HG03097 (cell line): ENCODE measurements at regions not wholly inside any gene's neighbourhood (a gene's known extent, or its start where the extent isn't known, plus 50 kb on each side); places are given as distances from the start of the nearest gene placed in this dataset.

Experiments used
- ATAC-seq: cut with Tn5 transposase; IDR thresholded peaks from one replicate; pipeline ENCODE4 v1.9.1; 2021; ENCODE audit not compliant: unreplicated experiment, low FRiP score

GRCh38 chr10:3692387-3692999, 92.5 kb downstream of the KLF6 start:
- ATAC-seq: no peak

GRCh38 chr10:3691482-3691881, 93.5 kb downstream of the KLF6 start:
- no peak for ATAC-seq

GRCh38 chr10:3689871-3690510, 95.0 kb downstream of the KLF6 start:
- no peak for ATAC-seq

GRCh38 chr10:3687510-3688081, 97.4 kb downstream of the KLF6 start:
- no peak for ATAC-seq

GRCh38 chr10:3685384-3685783, 99.6 kb downstream of the KLF6 start:
- ATAC-seq: no peak

- ATAC-seq: no peak
Observed at GRCh38 chr10:3684891-3685290, 100.1 kb downstream of the KLF6 start.

GRCh38 chr10:3683560-3683959, 101.4 kb downstream of the KLF6 start:
- ATAC-seq: no peak

GRCh38 chr10:3682745-3683144, 102.3 kb downstream of the KLF6 start:
- no peak for ATAC-seq

- no peak for ATAC-seq
Observed at GRCh38 chr10:3681642-3682554, 103.1 kb downstream of the KLF6 start.

GRCh38 chr10:3679950-3680629, 104.9 kb downstream of the KLF6 start:
- ATAC-seq: no peak

- ATAC-seq: no peak
Observed at GRCh38 chr10:3678629-3679227, 106.3 kb downstream of the KLF6 start.

GRCh38 chr10:3676564-3676963, 108.4 kb downstream of the KLF6 start:
- no peak for ATAC-seq

GRCh38 chr10:3672220-3672619, 112.8 kb downstream of the KLF6 start:
- ATAC-seq: no peak

- no peak for ATAC-seq
Observed at GRCh38 chr10:3671386-3671955, 113.5 kb downstream of the KLF6 start.

GRCh38 chr10:3668966-3669330, 116.1 kb downstream of the KLF6 start:
- ATAC-seq: no peak

GRCh38 chr10:3668276-3668965, 116.6 kb downstream of the KLF6 start:
- ATAC-seq: no peak

GRCh38 chr10:3666525-3667302, 118.3 kb downstream of the KLF6 start:
- ATAC-seq: no peak

- ATAC-seq: no peak
Observed at GRCh38 chr10:3665316-3665908, 119.6 kb downstream of the KLF6 start.
